ENCODE measurements at regions not wholly inside any gene's neighbourhood (a gene's known extent, or its start where the extent isn't known, plus 50 kb on each side); places are given as distances from the start of the nearest gene placed in this dataset.

- TF ChIP-seq ZNF433 (tag by site-specific recombination; IDR thresholded peaks at IDR 0.05; ENCODE audit: low read depth) (no peak), HOXD13 (CRISPR knock-in tag; IDR thresholded peaks at IDR 0.05; ENCODE audit: borderline replicate concordance) (no peak)
- TF ChIP-seq, protein P1, sequence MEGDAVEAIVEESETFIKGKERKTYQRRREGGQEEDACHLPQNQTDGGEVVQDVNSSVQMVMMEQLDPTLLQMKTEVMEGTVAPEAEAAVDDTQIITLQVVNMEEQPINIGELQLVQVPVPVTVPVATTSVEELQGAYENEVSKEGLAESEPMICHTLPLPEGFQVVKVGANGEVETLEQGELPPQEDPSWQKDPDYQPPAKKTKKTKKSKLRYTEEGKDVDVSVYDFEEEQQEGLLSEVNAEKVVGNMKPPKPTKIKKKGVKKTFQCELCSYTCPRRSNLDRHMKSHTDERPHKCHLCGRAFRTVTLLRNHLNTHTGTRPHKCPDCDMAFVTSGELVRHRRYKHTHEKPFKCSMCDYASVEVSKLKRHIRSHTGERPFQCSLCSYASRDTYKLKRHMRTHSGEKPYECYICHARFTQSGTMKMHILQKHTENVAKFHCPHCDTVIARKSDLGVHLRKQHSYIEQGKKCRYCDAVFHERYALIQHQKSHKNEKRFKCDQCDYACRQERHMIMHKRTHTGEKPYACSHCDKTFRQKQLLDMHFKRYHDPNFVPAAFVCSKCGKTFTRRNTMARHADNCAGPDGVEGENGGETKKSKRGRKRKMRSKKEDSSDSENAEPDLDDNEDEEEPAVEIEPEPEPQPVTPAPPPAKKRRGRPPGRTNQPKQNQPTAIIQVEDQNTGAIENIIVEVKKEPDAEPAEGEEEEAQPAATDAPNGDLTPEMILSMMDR (tag by site-specific recombination; IDR thresholded peaks at IDR 0.05) = no peak
These were observed 108.6 kb upstream of the MRPS22 start (continued) for GRCh38 chr3:139235192-139235591.

GRCh38 chr3:139236336-139236735 is 107.5 kb upstream of the MRPS22 start:
- ChIA-PET POLR2A (no interaction called here), CTCF (no interaction called here)
- no peaks in the 10 kb centered on the region for H3K4me1 ChIP-seq (ENCODE audit: control insufficient read depth, insufficient read depth, low read length)
- no peaks in the 10 kb centered on the region for H3K9me3 ChIP-seq (ENCODE audit: control insufficient read depth, insufficient read depth, low read depth, low read length)
- TF ChIP-seq TCF7L2 (IDR thresholded peaks at IDR 0.05; ENCODE audit: borderline replicate concordance, low read depth, low read length) (no peak), AEBP2 (tag by site-specific recombination; IDR thresholded peaks at IDR 0.05; ENCODE audit: borderline replicate concordance) (no peak), ZNF785 (tag by site-specific recombination; IDR thresholded peaks at IDR 0.05) (no peak), TRIM28 (IDR thresholded peaks at IDR 0.05; ENCODE audit: borderline replicate concordance, low read length) (no peak), ZNF16 (tag by site-specific recombination; IDR thresholded peaks at IDR 0.05; ENCODE audit: low read depth) (no peak), PRDM1 (tag by site-specific recombination; IDR thresholded peaks at IDR 0.05) (no peak), ZNF138 (tag by site-specific recombination; IDR thresholded peaks at IDR 0.05; ENCODE audit: borderline replicate concordance) (no peak), ZNF48 (tag by site-specific recombination; IDR thresholded peaks at IDR 0.05) (no peak), ZNF169 (tag by site-specific recombination; IDR thresholded peaks at IDR 0.05) (no peak), ZNF585B (tag by site-specific recombination; IDR thresholded peaks at IDR 0.05) (no peak), YY1 (tag by site-specific recombination; IDR thresholded peaks at IDR 0.05) (no peak), ZNF530 (tag by site-specific recombination; IDR thresholded peaks at IDR 0.05; ENCODE audit: low read depth) (no peak), ZNF311 (tag by site-specific recombination; IDR thresholded peaks at IDR 0.05; ENCODE audit: borderline replicate concordance) (no peak), ZNF292 (tag by site-specific recombination; IDR thresholded peaks at IDR 0.05; ENCODE audit: borderline replicate concordance, low read depth) (no peak)
- TF ChIP-seq, protein P2, sequence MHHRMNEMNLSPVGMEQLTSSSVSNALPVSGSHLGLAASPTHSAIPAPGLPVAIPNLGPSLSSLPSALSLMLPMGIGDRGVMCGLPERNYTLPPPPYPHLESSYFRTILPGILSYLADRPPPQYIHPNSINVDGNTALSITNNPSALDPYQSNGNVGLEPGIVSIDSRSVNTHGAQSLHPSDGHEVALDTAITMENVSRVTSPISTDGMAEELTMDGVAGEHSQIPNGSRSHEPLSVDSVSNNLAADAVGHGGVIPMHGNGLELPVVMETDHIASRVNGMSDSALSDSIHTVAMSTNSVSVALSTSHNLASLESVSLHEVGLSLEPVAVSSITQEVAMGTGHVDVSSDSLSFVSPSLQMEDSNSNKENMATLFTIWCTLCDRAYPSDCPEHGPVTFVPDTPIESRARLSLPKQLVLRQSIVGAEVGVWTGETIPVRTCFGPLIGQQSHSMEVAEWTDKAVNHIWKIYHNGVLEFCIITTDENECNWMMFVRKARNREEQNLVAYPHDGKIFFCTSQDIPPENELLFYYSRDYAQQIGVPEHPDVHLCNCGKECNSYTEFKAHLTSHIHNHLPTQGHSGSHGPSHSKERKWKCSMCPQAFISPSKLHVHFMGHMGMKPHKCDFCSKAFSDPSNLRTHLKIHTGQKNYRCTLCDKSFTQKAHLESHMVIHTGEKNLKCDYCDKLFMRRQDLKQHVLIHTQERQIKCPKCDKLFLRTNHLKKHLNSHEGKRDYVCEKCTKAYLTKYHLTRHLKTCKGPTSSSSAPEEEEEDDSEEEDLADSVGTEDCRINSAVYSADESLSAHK (tag by site-specific recombination; IDR thresholded peaks at IDR 0.05) = no peak
- no peaks in the 10 kb centered on the region for H3K36me3 ChIP-seq (ENCODE audit: control insufficient read depth in 2 of 2, insufficient read depth in 1 of 2, low read length in 2 of 2)
- no peak overlapping the region for H3K4me3 ChIP-seq (ENCODE audit: low read depth, low read length)
- H3K27ac ChIP-seq (ENCODE audit: extremely low read depth, low read depth, low read length) = no peak overlapping the region

DNA sequence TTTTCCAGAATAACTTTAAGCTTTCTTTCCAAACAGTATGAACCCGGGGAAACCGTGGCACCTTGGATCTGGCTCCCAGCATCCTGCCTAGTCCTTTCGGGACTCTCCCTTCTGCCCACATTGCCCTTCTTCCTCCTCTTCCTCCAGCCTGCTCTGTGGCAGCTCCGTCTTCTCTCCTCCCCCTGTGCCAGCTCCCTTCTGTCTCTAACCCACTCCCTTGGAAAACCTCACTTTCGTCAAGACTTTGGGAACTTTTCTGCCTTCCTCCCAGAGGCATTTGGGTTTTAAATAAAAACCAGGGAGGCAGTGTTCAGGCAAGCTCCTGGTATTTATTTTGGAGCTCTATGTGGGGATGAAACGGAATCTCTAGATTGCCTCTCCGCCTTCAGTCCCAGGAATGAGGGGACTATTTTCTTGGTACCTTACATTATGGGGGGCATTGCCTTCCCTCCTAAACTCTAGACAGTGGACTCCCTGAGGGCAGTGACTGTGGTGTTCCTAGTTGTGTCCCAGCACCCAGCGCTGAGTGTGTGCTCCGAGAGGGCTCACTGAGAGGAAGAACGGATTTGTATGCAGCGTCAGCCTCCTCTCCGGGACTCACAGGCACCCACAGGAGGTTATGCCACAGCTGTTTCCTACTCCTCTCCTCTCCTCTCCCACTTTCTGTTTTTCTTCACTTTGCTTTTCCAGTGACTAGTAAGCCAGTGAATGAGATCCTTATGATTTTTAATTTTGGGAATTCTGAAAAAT is 105.4 kb upstream of the MRPS22 start:
- Histone ChIP-seq H3K36me3 (ENCODE audit: control insufficient read depth in 2 of 2, insufficient read depth in 1 of 2, low read length in 2 of 2) (no peaks in the 10 kb centered on the region), H3K27ac (ENCODE audit: extremely low read depth, low read depth, low read length) (no peak overlapping the region), H3K4me3 (ENCODE audit: low read depth, low read length) (no peak overlapping the region), H3K4me1 (ENCODE audit: control insufficient read depth, insufficient read depth, low read length) (no peaks in the 10 kb centered on the region), H3K9me3 (ENCODE audit: control insufficient read depth, insufficient read depth, low read depth, low read length) (no peaks in the 10 kb centered on the region)
- CTCF ChIA-PET = no interaction called here
- POLR2A ChIA-PET = no interaction called here
- TF ChIP-seq BCL11A (tag by site-specific recombination; IDR thresholded peaks at IDR 0.05; ENCODE audit: low read depth) (no peak), ZNF677 (tag by site-specific recombination; IDR thresholded peaks at IDR 0.05) (no peak), ZNF140 (tag by site-specific recombination; IDR thresholded peaks at IDR 0.05) (no peak), ZSCAN23 (tag by site-specific recombination; IDR thresholded peaks at IDR 0.05) (no peak), ZNF155 (tag by site-specific recombination; IDR thresholded peaks at IDR 0.05) (no peak), ZBTB21 (tag by site-specific recombination; IDR thresholded peaks at IDR 0.05) (no peak)
- TF ChIP-seq, protein P3, sequence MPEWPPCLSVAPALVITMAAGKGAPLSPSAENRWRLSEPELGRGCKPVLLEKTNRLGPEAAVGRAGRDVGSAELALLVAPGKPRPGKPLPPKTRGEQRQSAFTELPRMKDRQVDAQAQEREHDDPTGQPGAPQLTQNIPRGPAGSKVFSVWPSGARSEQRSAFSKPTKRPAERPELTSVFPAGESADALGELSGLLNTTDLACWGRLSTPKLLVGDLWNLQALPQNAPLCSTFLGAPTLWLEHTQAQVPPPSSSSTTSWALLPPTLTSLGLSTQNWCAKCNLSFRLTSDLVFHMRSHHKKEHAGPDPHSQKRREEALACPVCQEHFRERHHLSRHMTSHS (tag by site-specific recombination; IDR thresholded peaks at IDR 0.05) = no peak
- TF ChIP-seq, protein P4, sequence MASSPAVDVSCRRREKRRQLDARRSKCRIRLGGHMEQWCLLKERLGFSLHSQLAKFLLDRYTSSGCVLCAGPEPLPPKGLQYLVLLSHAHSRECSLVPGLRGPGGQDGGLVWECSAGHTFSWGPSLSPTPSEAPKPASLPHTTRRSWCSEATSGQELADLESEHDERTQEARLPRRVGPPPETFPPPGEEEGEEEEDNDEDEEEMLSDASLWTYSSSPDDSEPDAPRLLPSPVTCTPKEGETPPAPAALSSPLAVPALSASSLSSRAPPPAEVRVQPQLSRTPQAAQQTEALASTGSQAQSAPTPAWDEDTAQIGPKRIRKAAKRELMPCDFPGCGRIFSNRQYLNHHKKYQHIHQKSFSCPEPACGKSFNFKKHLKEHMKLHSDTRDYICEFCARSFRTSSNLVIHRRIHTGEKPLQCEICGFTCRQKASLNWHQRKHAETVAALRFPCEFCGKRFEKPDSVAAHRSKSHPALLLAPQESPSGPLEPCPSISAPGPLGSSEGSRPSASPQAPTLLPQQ (tag by site-specific recombination; IDR thresholded peaks at IDR 0.05) = no peak
